ENCODE measurements at regions not wholly inside any gene's neighbourhood (a gene's known extent, or its start where the extent isn't known, plus 50 kb on each side); places are given as distances from the start of the nearest gene placed in this dataset.

DNA sequence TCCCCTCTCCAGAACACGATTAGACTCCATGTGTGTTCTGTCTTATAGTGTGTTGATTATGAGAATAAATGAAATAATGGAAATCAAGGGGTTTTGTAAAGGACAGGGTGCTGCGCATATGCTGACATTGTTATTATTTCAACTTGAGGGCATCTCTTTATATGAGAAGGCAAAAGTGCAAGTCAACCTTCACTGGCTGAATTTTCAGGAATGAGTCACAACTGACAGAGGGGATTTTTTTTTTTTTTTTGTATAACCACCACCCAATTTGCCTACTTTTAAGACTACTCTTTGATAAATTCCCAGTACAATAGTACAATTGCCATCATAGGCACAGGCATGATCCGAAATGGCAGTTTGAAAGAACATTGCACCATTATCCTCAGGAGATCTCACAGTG, 419.2 kb upstream of the NMUR2 start (continued):
- TF ChIP-seq, protein P1, sequence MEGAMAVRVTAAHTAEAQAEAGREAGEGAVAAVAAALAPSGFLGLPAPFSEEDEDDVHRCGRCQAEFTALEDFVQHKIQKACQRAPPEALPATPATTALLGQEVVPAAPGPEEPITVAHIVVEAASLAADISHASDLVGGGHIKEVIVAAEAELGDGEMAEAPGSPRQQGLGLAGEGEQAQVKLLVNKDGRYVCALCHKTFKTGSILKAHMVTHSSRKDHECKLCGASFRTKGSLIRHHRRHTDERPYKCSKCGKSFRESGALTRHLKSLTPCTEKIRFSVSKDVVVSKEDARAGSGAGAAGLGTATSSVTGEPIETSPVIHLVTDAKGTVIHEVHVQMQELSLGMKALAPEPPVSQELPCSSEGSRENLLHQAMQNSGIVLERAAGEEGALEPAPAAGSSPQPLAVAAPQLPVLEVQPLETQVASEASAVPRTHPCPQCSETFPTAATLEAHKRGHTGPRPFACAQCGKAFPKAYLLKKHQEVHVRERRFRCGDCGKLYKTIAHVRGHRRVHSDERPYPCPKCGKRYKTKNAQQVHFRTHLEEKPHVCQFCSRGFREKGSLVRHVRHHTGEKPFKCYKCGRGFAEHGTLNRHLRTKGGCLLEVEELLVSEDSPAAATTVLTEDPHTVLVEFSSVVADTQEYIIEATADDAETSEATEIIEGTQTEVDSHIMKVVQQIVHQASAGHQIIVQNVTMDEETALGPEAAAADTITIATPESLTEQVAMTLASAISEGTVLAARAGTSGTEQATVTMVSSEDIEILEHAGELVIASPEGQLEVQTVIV (IDR thresholded peaks at IDR 0.05; ENCODE audit: borderline replicate concordance, partially characterized antibody), result no peak
- TF ChIP-seq RBBP5 (conservative IDR thresholded peaks at IDR 0.05) (no peak), NR2C1 (IDR thresholded peaks at IDR 0.05) (no peak), LARP7 (IDR thresholded peaks at IDR 0.05) (no peak), RUNX3 (IDR thresholded peaks at IDR 0.05; ENCODE audit: low read length) (no peak; the same call in 1 of the 2 replicates)

DNA sequence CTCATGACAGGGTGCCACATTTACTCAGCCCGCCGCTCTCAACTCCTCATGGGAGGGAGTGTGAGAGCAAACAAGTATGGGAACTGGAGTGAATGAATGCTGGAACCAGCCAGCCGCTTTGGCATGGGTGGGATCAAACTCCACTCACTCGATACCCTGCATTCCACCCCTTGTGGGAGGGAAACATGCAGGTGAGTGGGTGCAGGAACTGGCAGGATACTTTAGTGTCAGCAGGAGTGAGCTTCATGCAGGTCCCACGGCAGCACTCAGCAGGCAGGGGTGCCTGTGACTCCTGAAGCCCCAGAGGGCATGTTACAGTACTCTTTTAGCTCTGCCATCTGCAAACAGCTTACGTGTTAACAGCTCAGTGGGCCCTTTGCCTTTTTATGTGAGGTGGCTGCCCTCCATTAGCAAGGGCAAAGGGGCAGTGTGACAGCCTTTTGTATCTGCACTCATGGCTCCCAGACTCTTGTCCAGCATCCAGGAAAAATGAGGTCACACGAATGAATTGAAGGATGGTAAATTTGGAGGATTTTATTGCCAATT, 433.2 kb upstream of the NMUR2 start:
- no peaks in the 10 kb centered on the region for H3K36me3 ChIP-seq (ENCODE audit: control insufficient read depth in 2 of 2, insufficient read depth in 2 of 2, low read length in 1 of 2)
- intact Hi-C loops (cut with micrococcal nuclease; ENCODE audit: unreplicated experiment), result no loop called here

More for the DNA sequence above, 433.2 kb upstream of the NMUR2 start:
- no peak overlapping the region for H2AFZ ChIP-seq (ENCODE audit: control insufficient read depth, low read depth, low read length)
- WGBS (ENCODE audit: insufficient coverage, insufficient replicate concordance, low lambda C conversion rate, missing lambda C conversion rate), result 28% methylated on average over 7 of the region's 7 CpGs
- POLR2A ChIA-PET, result no interaction called here
- no peaks in the 10 kb centered on the region for H3K9me3 ChIP-seq (replicated peaks; ENCODE audit: control insufficient read depth, insufficient read depth, low read length)
- H3K79me2 ChIP-seq (ENCODE audit: control insufficient read depth, insufficient read depth, low read length), result no peaks in the 10 kb centered on the region
- CTCF ChIA-PET, result no interaction called here
- no peak overlapping the region for H3K9ac ChIP-seq (ENCODE audit: control insufficient read depth, insufficient read depth, low read length)
- in situ Hi-C loops (cut with MboI), result no loop called here
- no peaks in the 10 kb centered on the region; the same call in 1 of the 2 replicates for H4K20me1 ChIP-seq (ENCODE audit: control insufficient read depth, insufficient read depth)
- no peak overlapping the region for H3K4me2 ChIP-seq (ENCODE audit: control insufficient read depth, insufficient read depth)
- no peak for FAIRE-seq
- ATAC-seq, result no peak
- no peaks in the 10 kb centered on the region for H3K4me1 ChIP-seq (ENCODE audit: control insufficient read depth, insufficient read depth, low read length)
- no TSS peak for BruUV-seq (replicated peaks)
- RAD21 ChIA-PET (ENCODE audit: unreplicated experiment), result no interaction called here
- no peaks in the 10 kb centered on the region for H3K27me3 ChIP-seq (replicated peaks in 1 of 2; ENCODE audit: control insufficient read depth in 2 of 2, insufficient read depth in 2 of 2, low read length in 1 of 2)
- SMC1A ChIA-PET (ENCODE audit: uncharacterized antibody, unreplicated experiment), result no interaction called here
- no peak overlapping the region for H3K4me3 ChIP-seq
- no peak overlapping the region for H3K27ac ChIP-seq (ENCODE audit: control insufficient read depth, insufficient read depth)
- no peak for DNase-seq (ENCODE audit: low read depth, low spot score)
- TF ChIP-seq EED (IDR thresholded peaks at IDR 0.05; ENCODE audit: low read depth) (no peak), KLF5 (IDR thresholded peaks at IDR 0.05; ENCODE audit: partially characterized antibody) (no peak), ZNF622 (IDR thresholded peaks at IDR 0.05) (no peak), MYC (IDR thresholded peaks at IDR 0.05; ENCODE audit: insufficient read depth, insufficient read length, insufficient replicate concordance, low read length, severe bottlenecking) (no peak), YBX1 (IDR thresholded peaks at IDR 0.05) (no peak), BRCA1 (IDR thresholded peaks at IDR 0.05; ENCODE audit: low read depth, low read length) (no peak)
- TF ChIP-seq, protein P2, sequence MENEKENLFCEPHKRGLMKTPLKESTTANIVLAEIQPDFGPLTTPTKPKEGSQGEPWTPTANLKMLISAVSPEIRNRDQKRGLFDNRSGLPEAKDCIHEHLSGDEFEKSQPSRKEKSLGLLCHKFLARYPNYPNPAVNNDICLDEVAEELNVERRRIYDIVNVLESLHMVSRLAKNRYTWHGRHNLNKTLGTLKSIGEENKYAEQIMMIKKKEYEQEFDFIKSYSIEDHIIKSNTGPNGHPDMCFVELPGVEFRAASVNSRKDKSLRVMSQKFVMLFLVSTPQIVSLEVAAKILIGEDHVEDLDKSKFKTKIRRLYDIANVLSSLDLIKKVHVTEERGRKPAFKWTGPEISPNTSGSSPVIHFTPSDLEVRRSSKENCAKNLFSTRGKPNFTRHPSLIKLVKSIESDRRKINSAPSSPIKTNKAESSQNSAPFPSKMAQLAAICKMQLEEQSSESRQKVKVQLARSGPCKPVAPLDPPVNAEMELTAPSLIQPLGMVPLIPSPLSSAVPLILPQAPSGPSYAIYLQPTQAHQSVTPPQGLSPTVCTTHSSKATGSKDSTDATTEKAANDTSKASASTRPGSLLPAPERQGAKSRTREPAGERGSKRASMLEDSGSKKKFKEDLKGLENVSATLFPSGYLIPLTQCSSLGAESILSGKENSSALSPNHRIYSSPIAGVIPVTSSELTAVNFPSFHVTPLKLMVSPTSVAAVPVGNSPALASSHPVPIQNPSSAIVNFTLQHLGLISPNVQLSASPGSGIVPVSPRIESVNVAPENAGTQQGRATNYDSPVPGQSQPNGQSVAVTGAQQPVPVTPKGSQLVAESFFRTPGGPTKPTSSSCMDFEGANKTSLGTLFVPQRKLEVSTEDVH (IDR thresholded peaks at IDR 0.05; ENCODE audit: low read depth, partially characterized antibody), result no peak
